GM18520 (cell line): ENCODE measurements at regions not wholly inside any gene's neighbourhood (a gene's known extent, or its start where the extent isn't known, plus 50 kb on each side); places are given as distances from the start of the nearest gene placed in this dataset.
"Not testable (repeated sequence)": the region's sequence is repeated elsewhere in the genome, so short reads cannot be mapped to it uniquely, and the experiment has no call there.

Experiments used
- ATAC-seq: cut with Tn5 transposase; IDR thresholded peaks from one replicate; pipeline ENCODE4 v1.9.1; 2021; ENCODE audit not compliant: unreplicated experiment

DNA sequence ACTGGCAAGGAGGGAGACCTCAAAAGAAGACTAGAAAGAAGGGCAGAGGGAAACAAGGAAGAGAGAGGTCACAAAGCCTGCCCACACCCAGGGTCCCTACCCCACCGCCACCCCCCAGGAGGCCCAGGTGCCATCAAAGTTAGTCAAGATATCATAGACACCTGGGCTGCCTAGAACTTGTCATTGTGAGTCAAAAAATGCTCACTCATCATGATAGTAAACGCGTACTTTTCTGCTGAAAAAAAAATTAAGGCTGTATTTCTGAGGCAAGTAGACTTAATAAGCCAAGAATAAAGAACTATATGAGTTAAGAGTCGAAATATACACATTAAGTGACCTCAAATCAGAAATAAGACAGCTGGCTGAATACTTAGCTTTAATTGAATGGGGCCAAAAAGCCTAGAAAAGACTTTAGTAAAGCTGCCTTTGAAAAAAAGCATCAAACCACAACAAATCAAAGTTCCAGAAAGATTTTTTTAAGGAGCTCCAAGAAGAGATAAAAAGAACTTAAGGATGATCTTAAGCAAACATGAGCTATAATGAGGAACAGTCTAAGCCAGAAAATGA, 415.5 kb upstream of the PPP2R3A start:
- ATAC-seq: no peak

DNA sequence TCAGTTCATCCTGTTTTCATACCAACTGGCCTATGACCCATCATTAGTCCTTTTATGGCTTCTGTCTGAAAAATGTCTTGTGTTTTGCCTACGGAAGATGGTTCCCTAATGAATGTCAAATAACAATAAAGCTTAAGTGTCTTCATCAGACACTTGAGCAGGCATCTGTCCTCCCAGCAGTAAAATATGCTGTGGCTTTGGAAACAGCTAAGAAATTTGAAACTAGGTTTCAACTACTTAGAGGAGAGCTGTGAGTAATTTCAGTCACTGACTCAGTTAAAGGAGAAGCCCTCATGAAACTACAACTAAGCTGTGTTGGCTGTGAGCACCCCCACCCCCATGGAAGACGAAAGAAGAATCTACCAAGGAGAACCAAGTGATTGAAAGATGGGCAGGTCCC, 409.4 kb upstream of the PPP2R3A start:
- no peak for ATAC-seq

DNA sequence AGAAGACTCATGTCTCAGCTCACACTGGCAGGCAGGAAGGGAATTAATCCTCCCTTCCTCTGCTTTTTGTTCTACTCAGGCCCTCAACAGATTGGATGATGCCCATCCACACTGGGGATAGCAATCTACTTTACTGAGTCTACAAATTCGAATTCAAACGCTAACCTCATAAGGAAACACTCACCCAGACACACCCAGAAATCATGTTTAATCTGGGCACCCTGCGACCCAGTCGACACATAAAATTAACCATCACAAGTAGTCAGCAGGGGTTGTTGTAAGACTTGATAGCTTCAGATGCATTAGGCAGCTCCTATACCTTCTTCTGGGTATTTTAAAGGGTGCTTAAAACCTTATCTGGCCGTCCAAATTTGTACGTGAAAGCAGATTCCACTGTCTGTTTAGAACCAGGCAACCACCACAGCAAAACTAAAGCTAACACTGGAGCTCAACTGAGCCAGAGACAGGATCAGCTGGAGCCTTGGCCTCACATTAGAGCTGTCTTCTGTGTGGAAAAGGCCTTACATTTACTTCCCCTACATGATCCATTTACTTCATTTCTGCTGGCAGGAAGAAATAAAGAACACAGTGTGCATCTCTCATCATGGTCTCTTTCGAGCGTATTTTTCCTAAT, 407.3 kb upstream of the PPP2R3A start:
- ATAC-seq: no peak

GRCh38 chr3:135558906-135559305, 406.6 kb upstream of the PPP2R3A start:
- ATAC-seq: no peak

DNA sequence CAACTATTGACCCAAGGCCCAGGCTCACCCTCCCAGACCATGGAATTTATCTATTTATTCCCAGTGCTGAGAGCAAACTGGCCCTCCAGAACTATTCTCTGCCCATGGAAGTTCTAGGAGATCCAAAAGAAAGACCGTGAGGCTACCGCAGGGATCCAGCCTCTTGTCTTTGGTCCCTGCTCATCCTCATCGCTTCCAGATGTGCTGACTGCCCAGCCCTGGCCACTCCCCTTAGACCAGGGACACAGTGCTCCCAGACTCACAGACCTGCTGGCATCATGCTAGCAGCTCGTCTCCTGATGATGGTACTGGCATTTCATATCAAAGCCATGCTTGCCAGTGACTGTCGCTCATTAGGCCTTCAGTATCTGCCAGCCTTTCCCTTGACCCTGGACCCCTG, 405.7 kb upstream of the PPP2R3A start:
- ATAC-seq: no peak

DNA sequence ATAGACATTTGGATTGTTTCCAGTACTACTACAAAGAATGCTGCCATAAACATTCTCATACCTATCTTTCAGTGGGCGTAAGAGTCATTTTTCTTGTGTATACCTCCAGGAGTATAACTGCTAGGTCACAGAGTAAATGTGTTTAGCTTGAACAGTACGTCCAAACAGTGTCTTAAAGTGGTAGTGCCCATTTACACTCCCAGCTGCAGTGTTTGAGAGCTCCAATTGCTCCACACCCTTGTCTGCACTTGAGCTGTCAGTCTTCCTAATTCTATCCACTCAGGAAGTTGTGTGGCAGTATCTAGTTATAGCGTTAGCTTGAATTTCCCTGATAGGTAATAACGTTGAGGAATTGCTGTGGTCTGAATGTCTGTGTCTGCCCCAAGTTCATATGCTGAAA, 404.7 kb upstream of the PPP2R3A start:
- no peak for ATAC-seq

- no peak for ATAC-seq
Observed at GRCh38 chr3:135564696-135565095, 400.8 kb upstream of the PPP2R3A start.

GRCh38 chr3:135565546-135565945, 400.0 kb upstream of the PPP2R3A start:
- ATAC-seq: no peak

DNA sequence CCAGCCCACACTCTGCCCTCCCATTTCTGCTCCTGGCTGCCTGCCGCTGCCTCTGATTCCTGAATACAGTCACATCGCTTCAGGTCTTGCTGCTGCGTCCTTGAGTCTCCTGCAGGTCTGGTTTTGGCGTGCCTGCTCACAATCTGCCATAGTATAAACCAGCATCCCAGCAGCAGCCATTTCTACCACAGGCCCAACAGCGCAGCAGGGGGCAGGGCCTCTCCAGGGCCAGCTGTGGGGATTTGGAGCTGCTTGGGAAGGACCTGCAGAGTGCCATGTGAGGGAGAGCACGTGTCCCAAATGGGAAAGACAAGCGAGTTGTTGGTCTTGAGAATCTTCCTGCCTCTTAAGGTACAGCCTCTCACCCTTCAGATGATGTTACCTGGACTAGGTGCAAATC, 398.3 kb upstream of the PPP2R3A start:
- ATAC-seq: no peak

- ATAC-seq: no peak
Observed at GRCh38 chr3:135576751-135577150, 388.8 kb upstream of the PPP2R3A start.

- ATAC-seq: no peak
Observed at GRCh38 chr3:135581806-135582205, 383.7 kb upstream of the PPP2R3A start.

- no peak for ATAC-seq
Observed at GRCh38 chr3:135582800-135583199, 382.7 kb upstream of the PPP2R3A start.

DNA sequence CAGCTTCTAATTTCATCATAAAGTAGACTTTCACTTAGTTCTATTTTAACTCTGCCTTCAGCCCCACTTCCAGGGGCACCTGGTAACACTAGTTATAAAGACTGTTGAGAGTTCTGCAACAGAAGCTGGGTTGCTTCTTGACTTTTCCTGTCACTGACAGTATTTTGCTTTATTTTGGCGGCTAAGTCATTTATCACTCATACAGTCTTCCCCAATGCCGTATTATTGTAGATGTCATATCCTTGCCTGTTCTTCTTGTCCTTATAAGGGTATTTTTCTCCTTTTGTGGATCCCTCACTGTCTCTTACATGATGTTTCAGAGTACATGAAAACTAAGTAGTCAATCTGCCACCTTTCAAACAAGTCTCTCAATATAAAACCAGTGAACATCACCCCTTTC, 369.0 kb upstream of the PPP2R3A start:
- no peak for ATAC-seq

DNA sequence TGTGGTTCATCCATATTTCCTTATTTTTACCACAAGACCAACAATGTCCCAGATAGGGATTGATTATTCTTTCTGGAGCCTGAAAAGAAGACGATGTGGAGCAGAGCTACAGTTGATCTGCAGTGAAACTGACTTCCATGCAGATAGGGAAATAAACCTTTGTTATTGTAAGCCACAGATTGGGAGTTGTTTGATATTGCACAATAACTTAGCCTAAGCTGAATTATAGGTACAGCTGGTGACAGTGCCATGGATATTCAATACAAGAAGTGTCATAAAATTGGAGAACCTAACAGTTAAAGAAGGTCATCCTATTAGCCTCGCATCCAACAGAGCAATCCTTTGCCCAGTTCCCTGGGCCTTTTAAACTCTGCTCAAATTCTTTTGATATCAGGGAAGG, 367.7 kb upstream of the PPP2R3A start:
- ATAC-seq: no peak

DNA sequence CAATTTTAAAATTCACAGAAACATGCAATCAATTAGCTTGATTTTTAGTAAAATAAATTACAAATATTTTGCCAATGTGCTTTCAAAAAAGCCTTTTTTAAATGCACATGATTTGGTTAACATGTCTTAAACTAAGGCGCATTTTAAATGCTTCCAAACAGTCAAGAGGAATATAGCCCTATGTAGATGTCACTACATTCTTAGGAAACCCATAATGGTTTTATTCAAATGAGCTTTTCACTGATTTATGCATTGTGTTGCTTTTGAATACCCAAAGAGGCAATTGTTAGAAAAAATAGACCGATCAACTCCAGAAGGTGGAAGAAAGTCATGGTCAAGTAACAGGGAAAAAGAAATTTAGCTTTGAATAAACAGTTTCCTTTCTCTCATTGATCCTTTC, 366.9 kb upstream of the PPP2R3A start:
- ATAC-seq: no peak

GRCh38 chr3:135604512-135604911, 361.0 kb upstream of the PPP2R3A start:
- not testable (repeated sequence) for ATAC-seq

- ATAC-seq: no peak
Observed at GRCh38 chr3:135618123-135618522, 347.4 kb upstream of the PPP2R3A start.

- no peak for ATAC-seq
Observed at GRCh38 chr3:135621184-135621920, 344.2 kb upstream of the PPP2R3A start.

- no peak for ATAC-seq
Observed at GRCh38 chr3:135622215-135622614, 343.3 kb upstream of the PPP2R3A start.

DNA sequence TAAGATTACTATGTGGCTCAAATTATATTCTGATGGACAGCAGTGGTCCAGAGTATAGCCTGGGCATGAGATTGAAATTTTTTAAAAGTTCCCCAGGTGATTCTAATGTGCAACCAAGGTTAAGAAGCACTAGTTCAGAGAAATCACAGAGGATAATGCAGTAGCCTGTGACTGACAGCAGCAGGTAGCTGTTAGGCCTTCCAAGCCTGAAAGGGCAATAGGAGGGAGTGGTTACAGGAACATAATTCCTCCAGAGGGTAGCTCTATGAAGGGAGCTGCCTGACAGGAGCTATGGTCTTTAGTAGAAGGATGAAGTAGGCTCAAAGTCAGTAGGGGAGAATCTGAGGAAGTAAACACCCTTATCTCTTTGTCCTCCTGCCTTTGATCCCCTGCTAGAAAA, 342.9 kb upstream of the PPP2R3A start:
- no peak for ATAC-seq

DNA sequence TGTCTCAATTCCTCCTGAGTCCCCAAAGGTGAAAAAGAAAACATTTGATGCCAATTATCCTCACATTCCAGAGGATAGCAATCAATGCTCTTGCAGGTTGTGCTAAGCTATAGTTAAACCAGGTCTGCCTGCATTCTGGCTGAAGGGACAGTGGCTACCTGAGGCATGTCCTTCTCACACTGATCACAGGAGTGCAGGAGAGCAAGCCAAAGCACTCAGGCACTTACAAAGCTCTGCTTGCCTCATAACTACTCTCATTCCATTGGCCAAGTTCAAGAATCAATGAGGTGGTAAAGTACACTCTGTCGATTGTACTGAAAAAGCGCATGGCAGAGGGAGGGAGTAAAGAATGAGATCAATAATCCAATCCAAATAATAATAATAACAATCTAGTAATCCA, 342.0 kb upstream of the PPP2R3A start:
- no peak for ATAC-seq

GRCh38 chr3:135627057-135627456, 338.5 kb upstream of the PPP2R3A start:
- ATAC-seq: no peak
